ENCODE measurements at regions not wholly inside any gene's neighbourhood (a gene's known extent, or its start where the extent isn't known, plus 50 kb on each side); places are given as distances from the start of the nearest gene placed in this dataset.

DNA sequence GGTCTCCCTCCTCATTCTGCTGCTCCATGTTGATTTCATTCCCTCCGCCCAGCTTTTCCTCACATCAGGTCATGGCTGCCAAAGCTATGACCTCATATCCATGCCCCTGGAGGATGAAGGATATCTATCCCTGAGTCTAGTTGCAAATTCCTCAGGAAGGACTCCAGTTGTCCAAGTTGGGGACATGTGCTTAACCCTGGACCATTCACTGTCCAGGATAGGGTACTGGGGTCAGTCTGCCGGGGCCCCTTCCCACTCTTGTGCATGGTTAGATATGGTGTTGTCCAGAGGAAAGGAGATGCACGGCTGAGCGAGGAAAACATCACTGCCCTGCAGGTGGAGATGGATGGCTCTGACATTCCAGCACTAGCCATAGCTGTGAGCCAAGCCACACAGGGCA, 51.9 kb upstream of the COMTD1 start:
- no peak for DNase-seq (ENCODE audit: low read depth in 1 of 2, low spot score in 1 of 2)
- TF ChIP-seq GABPA (IDR thresholded peaks at IDR 0.05; ENCODE audit: low read depth) (no peak), SPI1 (IDR thresholded peaks at IDR 0.05; ENCODE audit: borderline replicate concordance, low read depth) (no peak), POLR2AphosphoS5 (IDR thresholded peaks at IDR 0.05; ENCODE audit: low read depth) (no peak)
- TF ChIP-seq, protein P1, sequence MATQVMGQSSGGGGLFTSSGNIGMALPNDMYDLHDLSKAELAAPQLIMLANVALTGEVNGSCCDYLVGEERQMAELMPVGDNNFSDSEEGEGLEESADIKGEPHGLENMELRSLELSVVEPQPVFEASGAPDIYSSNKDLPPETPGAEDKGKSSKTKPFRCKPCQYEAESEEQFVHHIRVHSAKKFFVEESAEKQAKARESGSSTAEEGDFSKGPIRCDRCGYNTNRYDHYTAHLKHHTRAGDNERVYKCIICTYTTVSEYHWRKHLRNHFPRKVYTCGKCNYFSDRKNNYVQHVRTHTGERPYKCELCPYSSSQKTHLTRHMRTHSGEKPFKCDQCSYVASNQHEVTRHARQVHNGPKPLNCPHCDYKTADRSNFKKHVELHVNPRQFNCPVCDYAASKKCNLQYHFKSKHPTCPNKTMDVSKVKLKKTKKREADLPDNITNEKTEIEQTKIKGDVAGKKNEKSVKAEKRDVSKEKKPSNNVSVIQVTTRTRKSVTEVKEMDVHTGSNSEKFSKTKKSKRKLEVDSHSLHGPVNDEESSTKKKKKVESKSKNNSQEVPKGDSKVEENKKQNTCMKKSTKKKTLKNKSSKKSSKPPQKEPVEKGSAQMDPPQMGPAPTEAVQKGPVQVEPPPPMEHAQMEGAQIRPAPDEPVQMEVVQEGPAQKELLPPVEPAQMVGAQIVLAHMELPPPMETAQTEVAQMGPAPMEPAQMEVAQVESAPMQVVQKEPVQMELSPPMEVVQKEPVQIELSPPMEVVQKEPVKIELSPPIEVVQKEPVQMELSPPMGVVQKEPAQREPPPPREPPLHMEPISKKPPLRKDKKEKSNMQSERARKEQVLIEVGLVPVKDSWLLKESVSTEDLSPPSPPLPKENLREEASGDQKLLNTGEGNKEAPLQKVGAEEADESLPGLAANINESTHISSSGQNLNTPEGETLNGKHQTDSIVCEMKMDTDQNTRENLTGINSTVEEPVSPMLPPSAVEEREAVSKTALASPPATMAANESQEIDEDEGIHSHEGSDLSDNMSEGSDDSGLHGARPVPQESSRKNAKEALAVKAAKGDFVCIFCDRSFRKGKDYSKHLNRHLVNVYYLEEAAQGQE (IDR thresholded peaks at IDR 0.05; ENCODE audit: insufficient replicate concordance, low read depth): no peak
- TF ChIP-seq, protein P2, sequence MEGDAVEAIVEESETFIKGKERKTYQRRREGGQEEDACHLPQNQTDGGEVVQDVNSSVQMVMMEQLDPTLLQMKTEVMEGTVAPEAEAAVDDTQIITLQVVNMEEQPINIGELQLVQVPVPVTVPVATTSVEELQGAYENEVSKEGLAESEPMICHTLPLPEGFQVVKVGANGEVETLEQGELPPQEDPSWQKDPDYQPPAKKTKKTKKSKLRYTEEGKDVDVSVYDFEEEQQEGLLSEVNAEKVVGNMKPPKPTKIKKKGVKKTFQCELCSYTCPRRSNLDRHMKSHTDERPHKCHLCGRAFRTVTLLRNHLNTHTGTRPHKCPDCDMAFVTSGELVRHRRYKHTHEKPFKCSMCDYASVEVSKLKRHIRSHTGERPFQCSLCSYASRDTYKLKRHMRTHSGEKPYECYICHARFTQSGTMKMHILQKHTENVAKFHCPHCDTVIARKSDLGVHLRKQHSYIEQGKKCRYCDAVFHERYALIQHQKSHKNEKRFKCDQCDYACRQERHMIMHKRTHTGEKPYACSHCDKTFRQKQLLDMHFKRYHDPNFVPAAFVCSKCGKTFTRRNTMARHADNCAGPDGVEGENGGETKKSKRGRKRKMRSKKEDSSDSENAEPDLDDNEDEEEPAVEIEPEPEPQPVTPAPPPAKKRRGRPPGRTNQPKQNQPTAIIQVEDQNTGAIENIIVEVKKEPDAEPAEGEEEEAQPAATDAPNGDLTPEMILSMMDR (IDR thresholded peaks at IDR 0.05; ENCODE audit: insufficient read depth, low read length): no peak
- Histone ChIP-seq H3K27me3 (ENCODE audit: insufficient read depth, poor library complexity, severe bottlenecking) (no peaks in the 10 kb centered on the region), H3K27ac (replicated peaks) (no peak overlapping the region), H3K4me3 (replicated peaks; ENCODE audit: insufficient read depth, low read length) (no peak overlapping the region)

DNA sequence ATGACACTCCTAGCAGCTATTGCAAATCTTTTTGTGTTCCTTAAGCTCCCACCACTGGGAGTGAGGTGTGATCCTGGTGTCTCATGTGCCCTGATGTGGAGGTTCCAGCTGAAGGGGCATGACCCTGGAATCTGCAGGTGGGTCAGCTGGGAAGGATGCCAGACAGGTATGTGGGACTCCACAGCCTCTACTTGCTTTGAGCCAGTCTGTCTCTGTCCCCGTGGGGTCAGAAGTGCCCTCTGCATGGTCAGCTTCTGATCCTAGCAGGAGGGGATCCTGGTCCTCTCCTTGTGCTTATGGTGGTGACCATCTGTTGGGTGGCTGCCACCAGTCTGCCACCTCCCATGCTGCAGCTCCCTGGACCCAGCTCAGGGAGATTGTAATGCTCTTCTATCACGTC, 51.1 kb upstream of the COMTD1 start:
- TF ChIP-seq POLR2AphosphoS5 (IDR thresholded peaks at IDR 0.05; ENCODE audit: low read depth): no peak
- TF ChIP-seq SPI1 (IDR thresholded peaks at IDR 0.05; ENCODE audit: borderline replicate concordance, low read depth): no peak
- TF ChIP-seq, protein P2 (IDR thresholded peaks at IDR 0.05; ENCODE audit: insufficient read depth, low read length): no peak
- TF ChIP-seq GABPA (IDR thresholded peaks at IDR 0.05; ENCODE audit: low read depth): no peak
- TF ChIP-seq, protein P1 (IDR thresholded peaks at IDR 0.05; ENCODE audit: insufficient replicate concordance, low read depth): no peak
- Histone ChIP-seq H3K27ac (replicated peaks) (no peak overlapping the region), H3K4me3 (replicated peaks; ENCODE audit: insufficient read depth, low read length) (no peak overlapping the region), H3K27me3 (ENCODE audit: insufficient read depth, poor library complexity, severe bottlenecking) (no peaks in the 10 kb centered on the region)
- DNase-seq (ENCODE audit: low read depth in 1 of 2, low spot score in 1 of 2): no peak

Measured in HL-60 (cell line).